Sigmoid colon (tissue), 6 donors: ENCODE measurements at regions not wholly inside any gene's neighbourhood (a gene's known extent, or its start where the extent isn't known, plus 50 kb on each side); places are given as distances from the start of the nearest gene placed in this dataset.
"Not testable (repeated sequence)": the region's sequence is repeated elsewhere in the genome, so short reads cannot be mapped to it uniquely, and the experiment has no call there.

Source experiments
- DNase-seq: peaks from one replicate; pipeline ENCODE4 v3.0.0-alpha.2; 2019
- H3K27ac ChIP-seq, 4 donors: fragments of 200-600 bp; sonication (generic); one replicate each; pipeline ENCODE4 v1.5.1; 2016 to 2019; ENCODE audit warnings: mild to moderate bottlenecking in 1 of 4
- H3K27me3 ChIP-seq, 3 donors: fragments of 200-600 bp; sonication (generic); one replicate each; pipeline ENCODE4 v1.5.1; 2019; ENCODE audit warnings: mild to moderate bottlenecking in 1 of 3
- H3K36me3 ChIP-seq, 4 donors: fragments of 200-600 bp; sonication (generic); one replicate each; pipeline ENCODE4 v1.5.1; 2016 to 2019
- H3K4me1 ChIP-seq, 4 donors: fragments of 200-600 bp; sonication (generic); one replicate each; pipeline ENCODE4 v1.5.1; 2017 to 2019
- H3K4me3 ChIP-seq, 4 donors: fragments of 200-600 bp; sonication (generic); one replicate each; pipeline ENCODE4 v1.5.1; 2017 to 2019; ENCODE audit warnings: mild to moderate bottlenecking in 2 of 4, moderate library complexity in 1 of 4
- H3K9me3 ChIP-seq, 4 donors: fragments of 200-600 bp in 3 of 4; sonication (generic) in 3 of 4; one replicate each; pipeline versions ENCODE4 v1.5.1 to v1.6.1; 2013 to 2019
- EP300 ChIP-seq, 4 donors: sonication (generic); formaldehyde crosslinking; IDR thresholded peaks; one replicate each; pipeline ENCODE4 v1.6.1; 2017; ENCODE audit warnings: antibody characterized with exemption in 4 of 4
- POLR2A ChIP-seq, 2 donors: fragments of 450-650 bp; IDR thresholded peaks; one replicate each; pipeline ENCODE4 v1.6.1; 2016; ENCODE audit warnings: antibody characterized with exemption in 2 of 2, mild to moderate bottlenecking in 2 of 2, moderate library complexity in 2 of 2
- POLR2AphosphoS5 ChIP-seq, 4 donors: sonication (generic); formaldehyde crosslinking; IDR thresholded peaks; one replicate each; pipeline ENCODE4 v1.6.1; 2017; ENCODE audit warnings: antibody characterized with exemption in 4 of 4
- WGBS, 2 donors: extraction: QIAGEN DNeasy Blood & Tissue Kit; methylation state at CpG; one replicate each; pipeline ENCODE4 v1.1.7; 2013; 5-methylcytosine and 5-hydroxymethylcytosine counted together
- intact Hi-C: fragments of 100-400 bp; cut with DNase I; formaldehyde crosslinking; loops from one replicate; pipeline ENCODE4 v1.15.1; 2023
- TF ChIP-seq, protein P1 (sequence below), 4 experiments: fragments of 450-650 bp in 3 of 4; fragments of 200-600 bp in 1 of 4; IDR thresholded peaks; one replicate each; pipeline ENCODE4 v1.5.1; 2016 to 2019; ENCODE audit warnings: antibody characterized with exemption in 4 of 4, mild to moderate bottlenecking in 3 of 4, moderate library complexity in 2 of 4
- donor health status: healthy with polysubstance abuse.
- donor health status: healthy.

DNA sequence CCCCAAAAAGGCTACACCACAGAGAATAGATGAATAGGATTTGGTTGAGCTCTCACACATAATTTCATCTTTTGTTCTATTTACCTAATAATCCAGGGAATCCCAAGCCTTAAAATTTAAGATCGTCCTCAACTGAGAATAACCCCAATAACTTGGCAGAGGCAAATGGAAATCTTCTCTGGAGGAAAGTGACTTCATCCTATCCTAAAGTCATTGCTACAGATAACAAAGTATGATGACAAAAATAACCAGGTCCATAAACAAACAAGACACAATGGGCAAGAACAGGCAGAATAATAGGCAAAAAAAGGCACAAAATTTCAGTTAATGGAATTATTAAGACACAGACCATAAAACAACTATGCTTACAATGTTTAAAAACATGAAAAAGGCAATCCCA is 177.3 kb upstream of the STK26 start:
- TF ChIP-seq, protein P1, sequence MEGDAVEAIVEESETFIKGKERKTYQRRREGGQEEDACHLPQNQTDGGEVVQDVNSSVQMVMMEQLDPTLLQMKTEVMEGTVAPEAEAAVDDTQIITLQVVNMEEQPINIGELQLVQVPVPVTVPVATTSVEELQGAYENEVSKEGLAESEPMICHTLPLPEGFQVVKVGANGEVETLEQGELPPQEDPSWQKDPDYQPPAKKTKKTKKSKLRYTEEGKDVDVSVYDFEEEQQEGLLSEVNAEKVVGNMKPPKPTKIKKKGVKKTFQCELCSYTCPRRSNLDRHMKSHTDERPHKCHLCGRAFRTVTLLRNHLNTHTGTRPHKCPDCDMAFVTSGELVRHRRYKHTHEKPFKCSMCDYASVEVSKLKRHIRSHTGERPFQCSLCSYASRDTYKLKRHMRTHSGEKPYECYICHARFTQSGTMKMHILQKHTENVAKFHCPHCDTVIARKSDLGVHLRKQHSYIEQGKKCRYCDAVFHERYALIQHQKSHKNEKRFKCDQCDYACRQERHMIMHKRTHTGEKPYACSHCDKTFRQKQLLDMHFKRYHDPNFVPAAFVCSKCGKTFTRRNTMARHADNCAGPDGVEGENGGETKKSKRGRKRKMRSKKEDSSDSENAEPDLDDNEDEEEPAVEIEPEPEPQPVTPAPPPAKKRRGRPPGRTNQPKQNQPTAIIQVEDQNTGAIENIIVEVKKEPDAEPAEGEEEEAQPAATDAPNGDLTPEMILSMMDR (IDR thresholded peaks at IDR 0.05): no peak
- TF ChIP-seq EP300 (IDR thresholded peaks at IDR 0.05) (no peak), POLR2AphosphoS5 (IDR thresholded peaks at IDR 0.05) (no peak), POLR2A (IDR thresholded peaks at IDR 0.05) (no peak)
- H3K27ac ChIP-seq: no peak overlapping the region
- no peaks in the 10 kb centered on the region for H3K4me1 ChIP-seq
- no peaks in the 10 kb centered on the region for H3K27me3 ChIP-seq
- H3K9me3 ChIP-seq: no peaks in the 10 kb centered on the region
- WGBS, 2 donors: 50 to 79% methylated on average over 1 of the region's 1 CpG
- H3K36me3 ChIP-seq: no peaks in the 10 kb centered on the region
- DNase-seq: no peak
- H3K4me3 ChIP-seq: no peak overlapping the region
- intact Hi-C loops: loop anchor here (10.0 kb wide), 1 partner anchor 369 kb away; the partner anchor contains the start of gene RAP2C

DNA sequence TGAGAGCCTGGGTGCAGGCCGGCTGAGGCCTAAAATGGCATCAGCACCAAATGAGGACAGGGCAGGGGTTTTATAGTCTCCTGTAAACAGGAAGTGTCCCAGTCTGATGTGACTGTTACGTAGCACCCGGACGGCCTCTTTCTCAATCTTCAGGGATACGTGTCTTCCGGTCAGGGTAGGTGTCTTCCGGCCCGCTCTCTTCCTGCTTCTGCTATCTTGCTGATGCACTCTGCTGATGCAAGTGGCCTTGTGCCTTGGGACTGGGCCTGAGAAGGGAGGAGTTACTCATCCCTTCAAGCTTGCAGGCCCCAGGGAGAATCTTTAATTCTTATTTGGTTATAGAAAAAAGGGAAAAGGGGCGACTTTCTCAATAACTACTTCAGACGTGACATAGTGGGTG is 172.1 kb upstream of the STK26 start:
- intact Hi-C loops, H3K9me3 ChIP-seq, H3K4me3 ChIP-seq, H3K27me3 ChIP-seq, H3K27ac ChIP-seq, H3K36me3 ChIP-seq, H3K4me1 ChIP-seq, DNase-seq: not testable (repeated sequence)
- 89 to 94% methylated on average over 10 of the region's 10 CpGs for WGBS, 2 donors

DNA sequence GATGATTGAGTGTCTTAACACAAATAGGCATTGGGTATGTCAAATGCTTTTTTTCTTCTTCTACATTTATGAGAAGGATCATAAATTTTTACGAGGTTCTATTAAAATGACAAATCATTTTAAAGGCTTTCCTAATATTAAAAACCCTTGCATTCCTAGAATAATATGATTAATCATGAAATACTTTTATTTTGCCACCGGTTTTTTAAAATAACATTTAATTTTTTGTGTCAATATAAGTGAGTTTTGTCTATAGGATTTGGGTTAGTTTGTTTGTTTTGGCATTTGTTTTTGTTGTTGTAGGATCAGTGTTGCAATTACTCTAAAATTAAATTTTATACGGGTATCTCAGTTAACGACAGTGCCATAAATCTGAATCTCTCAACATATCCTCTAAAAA is 169.7 kb upstream of the STK26 start:
- Histone ChIP-seq H3K4me1 (no peaks in the 10 kb centered on the region), H3K27me3 (peaks cover 0 to 3% (median 0%) of the 10 kb centered on the region in 3 donors), H3K9me3 (no peaks in the 10 kb centered on the region), H3K36me3 (no peaks in the 10 kb centered on the region), H3K27ac (no peak overlapping the region), H3K4me3 (no peak overlapping the region)
- intact Hi-C loops: no loop called here
- TF ChIP-seq EP300 (IDR thresholded peaks at IDR 0.05) (no peak), POLR2A (IDR thresholded peaks at IDR 0.05) (no peak), POLR2AphosphoS5 (IDR thresholded peaks at IDR 0.05) (no peak)
- TF ChIP-seq, protein P1 (IDR thresholded peaks at IDR 0.05): no peak
- DNase-seq: no peak
- WGBS, 2 donors: 46 to 71% methylated on average over 4 of the region's 4 CpGs

DNA sequence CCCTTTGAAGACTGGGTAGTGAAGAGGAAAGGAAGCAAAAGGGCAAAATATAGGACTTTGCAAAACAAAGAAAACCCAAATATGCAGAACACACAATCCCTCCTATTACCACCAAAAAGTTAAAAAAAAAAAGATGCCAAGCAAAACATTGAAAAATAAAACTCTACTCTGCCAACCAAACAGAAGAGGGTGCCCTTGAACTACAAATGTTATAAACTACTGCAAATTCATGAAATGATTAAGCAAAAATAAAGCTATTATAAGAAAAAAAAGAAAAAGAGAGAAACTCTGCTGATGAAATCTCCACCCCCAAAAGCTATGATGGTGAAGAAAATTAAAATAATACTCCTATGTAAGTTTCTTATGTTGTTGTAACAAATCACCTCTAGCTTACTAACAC is 168.5 kb upstream of the STK26 start:
- TF ChIP-seq EP300 (IDR thresholded peaks at IDR 0.05): no peak
- TF ChIP-seq, protein P1 (IDR thresholded peaks at IDR 0.05): no peak
- TF ChIP-seq POLR2A (IDR thresholded peaks at IDR 0.05): no peak
- TF ChIP-seq POLR2AphosphoS5 (IDR thresholded peaks at IDR 0.05): no peak
- intact Hi-C loops: no loop called here
- Histone ChIP-seq H3K9me3 (no peaks in the 10 kb centered on the region), H3K4me3 (no peak overlapping the region), H3K27me3 (peaks cover 0 to 3% (median 0%) of the 10 kb centered on the region in 3 donors), H3K27ac (no peak overlapping the region), H3K4me1 (no peaks in the 10 kb centered on the region), H3K36me3 (no peaks in the 10 kb centered on the region)
- no peak for DNase-seq

DNA sequence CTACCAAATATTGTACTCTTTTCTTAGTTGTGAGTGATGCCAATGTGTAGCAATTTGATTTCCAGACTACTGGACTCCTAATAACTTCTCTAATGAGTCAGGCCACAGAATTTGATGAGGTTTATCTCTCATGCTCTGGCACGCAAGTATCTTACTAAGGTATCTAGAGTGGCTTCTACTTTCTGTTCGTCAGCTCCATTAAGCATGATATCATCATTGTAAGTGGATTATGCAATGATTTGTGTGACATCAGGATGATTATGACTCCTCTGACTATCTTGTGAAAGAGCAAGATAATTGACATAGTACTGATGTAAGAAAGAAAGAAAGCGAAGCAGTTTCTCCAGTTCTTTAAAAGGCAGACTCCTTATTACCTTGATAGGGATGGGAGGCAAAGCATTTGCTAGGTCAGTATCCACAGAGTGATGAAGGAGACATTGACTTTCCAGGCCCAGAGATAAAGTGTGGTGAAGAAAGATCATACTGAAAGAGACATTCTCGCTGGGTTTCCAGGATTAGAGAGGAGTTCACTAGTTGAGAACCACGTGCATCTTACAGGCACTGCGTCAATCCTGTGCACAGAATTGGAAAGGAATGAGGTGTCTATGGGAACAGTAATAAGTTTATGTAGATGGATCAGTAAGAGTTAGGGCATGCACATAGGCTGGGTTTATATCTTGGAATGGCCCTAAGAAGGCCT is 161.9 kb upstream of the STK26 start:
- no peak overlapping the region for H3K4me3 ChIP-seq
- H3K27ac ChIP-seq: no peak overlapping the region
- H3K36me3 ChIP-seq: no peaks in the 10 kb centered on the region
- no peak for DNase-seq
- intact Hi-C loops: no loop called here
- peaks cover 0 to 3% (median 0%) of the 10 kb centered on the region in 3 donors for H3K27me3 ChIP-seq
- WGBS, 2 donors: 88 to 91% methylated on average over 6 of the region's 6 CpGs
- no peaks in the 10 kb centered on the region for H3K9me3 ChIP-seq
- H3K4me1 ChIP-seq: no peaks in the 10 kb centered on the region
- TF ChIP-seq POLR2A (IDR thresholded peaks at IDR 0.05): no peak
- no peak for TF ChIP-seq POLR2AphosphoS5 (IDR thresholded peaks at IDR 0.05)

DNA sequence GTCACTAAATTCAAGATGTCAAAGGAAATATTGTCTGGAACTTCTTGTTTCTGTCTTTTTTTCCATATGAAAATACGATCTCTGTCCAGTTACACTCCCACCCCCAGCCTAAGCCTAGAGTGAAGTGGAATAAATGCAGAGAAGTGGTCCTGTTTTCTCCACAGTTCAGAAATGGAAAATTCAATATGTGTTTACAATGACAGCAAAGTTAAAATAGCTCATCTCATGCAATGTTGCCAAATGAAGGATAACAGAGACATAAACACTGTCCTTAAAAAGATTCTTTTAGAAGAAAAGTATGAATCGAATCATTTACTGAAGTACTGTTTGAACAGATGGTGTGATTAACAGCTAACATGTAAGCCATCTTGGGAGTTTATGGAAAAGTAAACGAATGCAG is 160.8 kb upstream of the STK26 start:
- no peaks in the 10 kb centered on the region for H3K36me3 ChIP-seq
- TF ChIP-seq POLR2A (IDR thresholded peaks at IDR 0.05) (no peak), EP300 (IDR thresholded peaks at IDR 0.05) (no peak), POLR2AphosphoS5 (IDR thresholded peaks at IDR 0.05) (no peak)
- TF ChIP-seq, protein P1 (IDR thresholded peaks at IDR 0.05): no peak
- H3K9me3 ChIP-seq: no peaks in the 10 kb centered on the region
- intact Hi-C loops: no loop called here
- no peak overlapping the region for H3K27ac ChIP-seq
- H3K4me1 ChIP-seq: no peaks in the 10 kb centered on the region
- WGBS, 2 donors: 52 to 75% methylated on average over 3 of the region's 3 CpGs
- no peak for DNase-seq
- H3K27me3 ChIP-seq: no peaks in the 10 kb centered on the region
- H3K4me3 ChIP-seq: no peak overlapping the region
